ENCODE measurements at regions not wholly inside any gene's neighbourhood (a gene's known extent, or its start where the extent isn't known, plus 50 kb on each side); places are given as distances from the start of the nearest gene placed in this dataset.

DNA sequence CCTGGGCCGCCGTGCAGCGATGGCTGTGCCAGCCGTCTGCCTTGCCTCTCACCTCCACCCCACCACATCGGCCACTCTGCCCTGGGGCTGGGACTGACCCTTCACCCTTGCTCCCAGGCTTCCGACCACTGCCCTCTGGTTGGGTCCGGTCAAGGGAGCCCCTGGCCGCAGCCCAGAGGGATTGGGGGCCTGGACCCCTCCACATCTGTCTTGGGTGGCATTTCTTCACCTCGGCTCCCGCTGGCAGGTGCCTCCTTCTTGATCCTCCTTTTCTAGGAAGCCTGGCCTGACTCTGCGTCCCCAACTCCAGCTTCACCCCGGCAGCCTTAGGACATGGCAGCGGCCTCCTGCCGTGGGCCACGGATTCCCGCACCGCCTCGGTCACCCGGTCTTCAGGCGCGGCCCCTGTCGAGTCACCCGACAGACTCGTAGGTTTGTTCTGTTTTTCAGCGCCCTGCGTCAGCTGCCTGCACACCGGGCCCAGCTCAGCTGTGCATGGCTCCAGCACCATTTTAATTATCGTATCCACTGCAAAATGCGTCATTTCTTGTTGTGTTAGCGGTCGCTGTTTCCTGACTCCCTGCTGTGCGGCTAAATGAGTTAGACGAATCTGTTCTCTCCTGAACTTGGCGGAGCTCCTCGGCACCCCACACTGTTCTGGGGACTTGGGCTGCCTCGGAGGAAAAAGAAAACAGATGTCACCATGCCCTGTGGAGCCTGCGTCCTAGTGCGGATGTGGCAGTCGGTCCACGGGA is 124.0 kb downstream of the FAM53A start:
- Histone ChIP-seq H3K9me3 (replicated peaks; ENCODE audit: control insufficient read depth, low read depth, low read length) (no peaks in the 10 kb centered on the region), H3K4me3 (ENCODE audit: low read length) (no peak overlapping the region), H3K36me3 (ENCODE audit: control insufficient read depth, insufficient read depth, low read length) (no peaks in the 10 kb centered on the region), H3K4me1 (ENCODE audit: control insufficient read depth, insufficient read depth, low read length) (no peaks in the 10 kb centered on the region), H3K27me3 (ENCODE audit: control insufficient read depth, insufficient read depth, low read length) (peaks cover 72% of the 10 kb centered on the region), H3K27ac (ENCODE audit: low read length) (no peak overlapping the region)
- no peak for DNase-seq
- 78% methylated on average over 37 of the region's 40 CpGs for WGBS (ENCODE audit: insufficient coverage)

DNA sequence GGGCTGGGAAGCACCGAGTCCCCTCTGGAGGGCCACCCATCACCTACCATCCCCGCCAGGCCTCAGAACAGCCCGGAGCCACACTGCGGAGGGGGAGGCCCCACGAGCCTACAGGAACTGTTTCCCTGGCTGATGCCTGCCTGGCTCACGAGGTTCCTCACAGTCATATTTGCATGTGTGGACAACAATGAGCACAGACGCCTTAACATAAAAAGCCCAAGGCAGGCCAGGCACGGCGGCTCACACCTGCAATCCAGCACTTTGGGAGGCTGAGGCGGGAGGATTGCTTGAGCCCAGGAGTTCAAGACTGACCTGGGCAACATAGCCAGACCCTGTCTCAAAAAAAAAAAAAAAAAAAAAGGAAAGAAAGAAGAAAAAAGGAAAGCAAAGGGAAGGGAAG is 125.9 kb downstream of the FAM53A start:
- DNase-seq, result no peak
- Histone ChIP-seq H3K9me3 (replicated peaks; ENCODE audit: control insufficient read depth, low read depth, low read length) (no peaks in the 10 kb centered on the region), H3K4me3 (ENCODE audit: low read length) (no peak overlapping the region), H3K36me3 (ENCODE audit: control insufficient read depth, insufficient read depth, low read length) (no peaks in the 10 kb centered on the region), H3K27ac (ENCODE audit: low read length) (no peak overlapping the region), H3K27me3 (ENCODE audit: control insufficient read depth, insufficient read depth, low read length) (peaks cover 65% of the 10 kb centered on the region), H3K4me1 (ENCODE audit: control insufficient read depth, insufficient read depth, low read length) (no peaks in the 10 kb centered on the region)
- 70% methylated on average over 8 of the region's 10 CpGs for WGBS (ENCODE audit: insufficient coverage)

GRCh38 chr4:1557221-1557597 is 126.9 kb downstream of the FAM53A start:
- WGBS (ENCODE audit: insufficient coverage), result 55% methylated on average over 5 of the region's 13 CpGs
- H3K36me3 ChIP-seq (ENCODE audit: control insufficient read depth, insufficient read depth, low read length), result no peaks in the 10 kb centered on the region
- no peaks in the 10 kb centered on the region for H3K4me1 ChIP-seq (ENCODE audit: control insufficient read depth, insufficient read depth, low read length)
- H3K9me3 ChIP-seq (replicated peaks; ENCODE audit: control insufficient read depth, low read depth, low read length), result no peaks in the 10 kb centered on the region
- H3K27ac ChIP-seq (ENCODE audit: low read length), result no peak overlapping the region
- peaks cover 58% of the 10 kb centered on the region for H3K27me3 ChIP-seq (ENCODE audit: control insufficient read depth, insufficient read depth, low read length)
- no peak for DNase-seq
- no peak overlapping the region for H3K4me3 ChIP-seq (ENCODE audit: low read length)

- H3K4me1 ChIP-seq (ENCODE audit: control insufficient read depth, insufficient read depth, low read length), result no peaks in the 10 kb centered on the region
- peaks cover 56% of the 10 kb centered on the region for H3K27me3 ChIP-seq (ENCODE audit: control insufficient read depth, insufficient read depth, low read length)
- WGBS (ENCODE audit: insufficient coverage), result 18% methylated on average over 30 of the region's 31 CpGs
- no peaks in the 10 kb centered on the region for H3K9me3 ChIP-seq (replicated peaks; ENCODE audit: control insufficient read depth, low read depth, low read length)
- no peak overlapping the region for H3K27ac ChIP-seq (ENCODE audit: low read length)
- H3K4me3 ChIP-seq (ENCODE audit: low read length), result no peak overlapping the region
- no peak for DNase-seq
- H3K36me3 ChIP-seq (ENCODE audit: control insufficient read depth, insufficient read depth, low read length), result no peaks in the 10 kb centered on the region
These were observed 127.4 kb downstream of the FAM53A start for GRCh38 chr4:1556541-1557220.

DNA sequence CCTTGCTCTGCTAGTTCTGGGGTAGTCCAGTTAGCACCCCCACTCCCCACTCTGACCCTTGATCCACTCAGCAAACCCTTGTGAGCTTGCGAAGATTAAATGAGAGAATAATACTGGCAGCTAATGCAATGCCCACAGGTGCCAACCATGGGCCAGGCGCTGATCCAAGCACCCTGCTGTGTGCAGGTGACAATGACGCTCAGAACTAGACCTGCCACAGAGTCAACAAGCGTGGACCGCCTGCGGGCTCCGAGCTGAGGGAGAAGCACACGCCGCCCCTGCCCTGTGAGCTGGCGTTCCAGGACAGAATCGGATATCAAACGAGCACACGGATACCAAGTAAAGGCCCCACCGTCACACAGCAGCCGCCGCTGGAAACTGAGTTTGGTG is 129.2 kb downstream of the FAM53A start:
- Histone ChIP-seq H3K4me1 (ENCODE audit: control insufficient read depth, insufficient read depth, low read length) (no peaks in the 10 kb centered on the region), H3K9me3 (replicated peaks; ENCODE audit: control insufficient read depth, low read depth, low read length) (no peaks in the 10 kb centered on the region), H3K36me3 (ENCODE audit: control insufficient read depth, insufficient read depth, low read length) (no peaks in the 10 kb centered on the region), H3K4me3 (ENCODE audit: low read length) (no peak overlapping the region), H3K27me3 (ENCODE audit: control insufficient read depth, insufficient read depth, low read length) (peaks cover 49% of the 10 kb centered on the region), H3K27ac (ENCODE audit: low read length) (no peak overlapping the region)
- DNase-seq, result no peak
- 73% methylated on average over 16 of the region's 16 CpGs for WGBS (ENCODE audit: insufficient coverage)

- Histone ChIP-seq H3K36me3 (ENCODE audit: control insufficient read depth, insufficient read depth, low read length) (no peaks in the 10 kb centered on the region), H3K4me3 (ENCODE audit: low read length) (no peak overlapping the region), H3K4me1 (ENCODE audit: control insufficient read depth, insufficient read depth, low read length) (peaks cover 2% of the 10 kb centered on the region), H3K27ac (ENCODE audit: low read length) (no peak overlapping the region), H3K9me3 (replicated peaks; ENCODE audit: control insufficient read depth, low read depth, low read length) (no peaks in the 10 kb centered on the region), H3K27me3 (ENCODE audit: control insufficient read depth, insufficient read depth, low read length) (peaks cover 44% of the 10 kb centered on the region)
- no peak for DNase-seq
- 76% methylated on average over 22 of the region's 26 CpGs for WGBS (ENCODE audit: insufficient coverage)
These were observed 129.8 kb downstream of the FAM53A start for GRCh38 chr4:1554246-1554875.

GRCh38 chr4:1553365-1553764 is 130.7 kb downstream of the FAM53A start:
- Histone ChIP-seq H3K36me3 (ENCODE audit: control insufficient read depth, insufficient read depth, low read length) (no peaks in the 10 kb centered on the region), H3K9me3 (replicated peaks; ENCODE audit: control insufficient read depth, low read depth, low read length) (no peaks in the 10 kb centered on the region), H3K27me3 (ENCODE audit: control insufficient read depth, insufficient read depth, low read length) (peaks cover 40% of the 10 kb centered on the region), H3K27ac (ENCODE audit: low read length) (no peak overlapping the region), H3K4me3 (ENCODE audit: low read length) (no peak overlapping the region), H3K4me1 (ENCODE audit: control insufficient read depth, insufficient read depth, low read length) (peaks cover 12% of the 10 kb centered on the region)
- DNase-seq, result no peak
- 80% methylated on average over 12 of the region's 18 CpGs for WGBS (ENCODE audit: insufficient coverage)

DNA sequence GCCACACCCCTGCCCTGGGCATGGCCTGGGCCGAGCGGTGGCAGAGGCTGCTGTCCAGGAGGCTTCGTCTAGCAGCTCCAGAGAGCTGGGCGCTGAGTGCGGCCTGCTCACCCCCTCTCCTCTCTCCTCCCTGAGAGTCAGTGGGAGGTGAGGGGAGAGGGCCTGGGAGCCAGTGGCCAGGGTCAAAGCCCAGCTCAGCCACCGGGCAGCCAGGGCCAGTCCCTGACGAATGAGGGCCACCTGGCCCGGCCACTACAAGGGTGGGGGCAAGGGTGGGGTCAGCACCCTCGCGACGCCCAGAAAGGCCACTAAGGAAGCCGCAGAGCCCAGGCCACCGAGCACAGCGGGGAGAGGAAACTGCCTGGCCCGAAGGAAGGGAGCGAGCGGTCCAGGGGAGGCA is 131.7 kb downstream of the FAM53A start:
- H3K36me3 ChIP-seq (ENCODE audit: control insufficient read depth, insufficient read depth, low read length), result no peaks in the 10 kb centered on the region
- DNase-seq, result no peak
- no peaks in the 10 kb centered on the region for H3K9me3 ChIP-seq (replicated peaks; ENCODE audit: control insufficient read depth, low read depth, low read length)
- peaks cover 41% of the 10 kb centered on the region for H3K27me3 ChIP-seq (ENCODE audit: control insufficient read depth, insufficient read depth, low read length)
- H3K4me1 ChIP-seq (ENCODE audit: control insufficient read depth, insufficient read depth, low read length), result peaks cover 21% of the 10 kb centered on the region
- H3K4me3 ChIP-seq (ENCODE audit: low read length), result no peak overlapping the region
- H3K27ac ChIP-seq (ENCODE audit: low read length), result no peak overlapping the region
- 76% methylated on average over 12 of the region's 17 CpGs for WGBS (ENCODE audit: insufficient coverage)

DNA sequence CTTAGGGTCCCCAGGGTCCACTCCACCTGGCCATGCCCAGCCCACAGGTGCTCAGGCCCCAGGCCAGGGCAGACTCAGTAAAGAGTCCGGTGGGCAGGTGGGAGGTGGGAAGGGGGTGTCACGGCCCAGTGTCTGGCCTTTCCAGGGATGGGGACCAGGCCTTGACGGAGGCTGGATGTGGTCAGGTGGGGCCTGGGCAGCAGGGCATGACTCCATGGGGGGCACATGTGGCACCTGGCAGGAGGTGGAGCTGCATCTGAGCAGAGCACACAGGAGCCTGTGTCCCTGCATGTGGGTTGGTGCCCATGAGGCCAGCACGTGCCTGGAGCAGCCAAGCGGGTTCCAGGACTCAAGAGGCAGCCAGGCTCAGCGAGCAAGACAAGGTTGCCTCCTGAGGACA is 132.9 kb downstream of the FAM53A start:
- DNase-seq, result no peak
- no peak overlapping the region for H3K4me3 ChIP-seq (ENCODE audit: low read length)
- H3K36me3 ChIP-seq (ENCODE audit: control insufficient read depth, insufficient read depth, low read length), result no peaks in the 10 kb centered on the region
- peaks cover 26% of the 10 kb centered on the region for H3K4me1 ChIP-seq (ENCODE audit: control insufficient read depth, insufficient read depth, low read length)
- H3K9me3 ChIP-seq (replicated peaks; ENCODE audit: control insufficient read depth, low read depth, low read length), result no peaks in the 10 kb centered on the region
- peaks cover 31% of the 10 kb centered on the region for H3K27me3 ChIP-seq (ENCODE audit: control insufficient read depth, insufficient read depth, low read length)
- no peak overlapping the region for H3K27ac ChIP-seq (ENCODE audit: low read length)
- 95% methylated on average over 6 of the region's 6 CpGs for WGBS (ENCODE audit: insufficient coverage)
